ENCODE measurements at regions not wholly inside any gene's neighbourhood (a gene's known extent, or its start where the extent isn't known, plus 50 kb on each side); places are given as distances from the start of the nearest gene placed in this dataset.
A peak's percentile ranks its signal among the peaks of the same experiment; 100 is the strongest.

- no peaks in the 10 kb centered on the region for H3K79me2 ChIP-seq (ENCODE audit: control insufficient read depth, insufficient read depth, low read length)
- H3K27ac ChIP-seq (ENCODE audit: control insufficient read depth, insufficient read depth, low read length), result no peak overlapping the region
- H4K20me1 ChIP-seq (ENCODE audit: control insufficient read depth, extremely low read depth, insufficient read depth, low read length), result no peaks in the 10 kb centered on the region
- no peaks in the 10 kb centered on the region for H3K27me3 ChIP-seq (ENCODE audit: control insufficient read depth, extremely low read depth, insufficient read depth, low read length)
- DNase-seq (ENCODE audit: low read depth, low spot score) (no peak), FAIRE-seq (no peak)
- TF ChIP-seq EZH2 (IDR thresholded peaks at IDR 0.05; ENCODE audit: low read length), result no peak
- TF ChIP-seq, protein P1, sequence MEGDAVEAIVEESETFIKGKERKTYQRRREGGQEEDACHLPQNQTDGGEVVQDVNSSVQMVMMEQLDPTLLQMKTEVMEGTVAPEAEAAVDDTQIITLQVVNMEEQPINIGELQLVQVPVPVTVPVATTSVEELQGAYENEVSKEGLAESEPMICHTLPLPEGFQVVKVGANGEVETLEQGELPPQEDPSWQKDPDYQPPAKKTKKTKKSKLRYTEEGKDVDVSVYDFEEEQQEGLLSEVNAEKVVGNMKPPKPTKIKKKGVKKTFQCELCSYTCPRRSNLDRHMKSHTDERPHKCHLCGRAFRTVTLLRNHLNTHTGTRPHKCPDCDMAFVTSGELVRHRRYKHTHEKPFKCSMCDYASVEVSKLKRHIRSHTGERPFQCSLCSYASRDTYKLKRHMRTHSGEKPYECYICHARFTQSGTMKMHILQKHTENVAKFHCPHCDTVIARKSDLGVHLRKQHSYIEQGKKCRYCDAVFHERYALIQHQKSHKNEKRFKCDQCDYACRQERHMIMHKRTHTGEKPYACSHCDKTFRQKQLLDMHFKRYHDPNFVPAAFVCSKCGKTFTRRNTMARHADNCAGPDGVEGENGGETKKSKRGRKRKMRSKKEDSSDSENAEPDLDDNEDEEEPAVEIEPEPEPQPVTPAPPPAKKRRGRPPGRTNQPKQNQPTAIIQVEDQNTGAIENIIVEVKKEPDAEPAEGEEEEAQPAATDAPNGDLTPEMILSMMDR (optimal IDR thresholded peaks at IDR 0.05 in 1 of 3, IDR thresholded peaks at IDR 0.05 in 1 of 3, conservative IDR thresholded peaks at IDR 0.05 in 1 of 3; ENCODE audit: extremely low read depth in 1 of 3, insufficient read depth in 2 of 3, low read length in 3 of 3), result no peak
- peak overlapping the region; percentile 8 for H2AFZ ChIP-seq (ENCODE audit: control insufficient read depth, low read length)
- no peaks in the 10 kb centered on the region for H3K36me3 ChIP-seq (ENCODE audit: control insufficient read depth in 2 of 2, extremely low read depth in 1 of 2, insufficient read depth in 2 of 2, low read length in 2 of 2)
- H3K4me1 ChIP-seq (ENCODE audit: control insufficient read depth, extremely low read depth, insufficient read depth, low read length), result no peaks in the 10 kb centered on the region
- H3K9me3 ChIP-seq (ENCODE audit: control insufficient read depth, low read depth, low read length), result no peaks in the 10 kb centered on the region
- dilution Hi-C loops (cut with MboI; ENCODE audit: extremely low pct_ligation_motif_present, low sequenced_read_pairs), result no loop called here
- H3K9me1 ChIP-seq (ENCODE audit: control insufficient read depth, extremely low read depth, insufficient read depth, low read length), result no peaks in the 10 kb centered on the region
- H3K4me3 ChIP-seq (ENCODE audit: control insufficient read depth in 2 of 3, extremely low read depth in 1 of 3, insufficient read depth in 2 of 3, low read depth in 1 of 3, low read length in 3 of 3), result no peak overlapping the region
- no peak overlapping the region for H3K9ac ChIP-seq (ENCODE audit: control insufficient read depth, extremely low read depth, insufficient read depth, low read length)
- H3K4me2 ChIP-seq (ENCODE audit: control insufficient read depth, extremely low read depth, insufficient read depth, low read depth, low read length), result no peak overlapping the region
Measured at GRCh38 chr10:3955955-3956617, 171.1 kb upstream of the KLF6 start.

DNA sequence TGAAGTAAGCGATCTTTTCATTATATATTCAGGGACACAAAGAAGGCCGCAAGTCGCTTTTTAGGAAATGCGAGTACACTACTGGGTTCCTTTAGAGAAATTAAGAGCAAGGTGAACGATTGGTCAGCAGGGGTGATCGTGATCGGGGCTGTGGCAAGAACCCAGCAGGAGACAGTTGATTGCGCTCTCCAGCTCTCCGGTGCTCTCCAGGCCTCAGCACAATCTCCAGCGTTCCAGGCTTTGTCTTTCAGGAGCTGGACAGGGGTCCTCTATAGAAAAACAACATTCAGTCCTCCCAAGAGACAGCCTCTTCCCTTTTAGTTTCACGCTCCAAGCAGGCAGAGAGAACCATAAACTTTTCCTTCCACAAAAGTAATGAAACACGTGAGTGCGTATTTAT is 170.5 kb upstream of the KLF6 start:
- no peak for FAIRE-seq
- H3K4me1 ChIP-seq (ENCODE audit: control insufficient read depth, extremely low read depth, insufficient read depth, low read length), result no peaks in the 10 kb centered on the region

More for the DNA sequence above, 170.5 kb upstream of the KLF6 start:
- no peak for TF ChIP-seq EZH2 (IDR thresholded peaks at IDR 0.05; ENCODE audit: low read length)
- TF ChIP-seq, protein P1 (optimal IDR thresholded peaks at IDR 0.05 in 1 of 3, IDR thresholded peaks at IDR 0.05 in 1 of 3, conservative IDR thresholded peaks at IDR 0.05 in 1 of 3; ENCODE audit: extremely low read depth in 1 of 3, insufficient read depth in 2 of 3, low read length in 3 of 3), result no peak
- no peak overlapping the region for H2AFZ ChIP-seq (ENCODE audit: control insufficient read depth, low read length)
- no peaks in the 10 kb centered on the region for H3K79me2 ChIP-seq (ENCODE audit: control insufficient read depth, insufficient read depth, low read length)
- H3K9me3 ChIP-seq (ENCODE audit: control insufficient read depth, low read depth, low read length), result no peaks in the 10 kb centered on the region
- no peak overlapping the region for H3K4me3 ChIP-seq (ENCODE audit: control insufficient read depth in 2 of 3, extremely low read depth in 1 of 3, insufficient read depth in 2 of 3, low read depth in 1 of 3, low read length in 3 of 3)
- no peak overlapping the region for H3K27ac ChIP-seq (ENCODE audit: control insufficient read depth, insufficient read depth, low read length)
- H4K20me1 ChIP-seq (ENCODE audit: control insufficient read depth, extremely low read depth, insufficient read depth, low read length), result no peaks in the 10 kb centered on the region
- H3K9ac ChIP-seq (ENCODE audit: control insufficient read depth, extremely low read depth, insufficient read depth, low read length), result no peak overlapping the region
- H3K36me3 ChIP-seq (ENCODE audit: control insufficient read depth in 2 of 2, extremely low read depth in 1 of 2, insufficient read depth in 2 of 2, low read length in 2 of 2), result no peaks in the 10 kb centered on the region
- no peak for DNase-seq (ENCODE audit: low read depth, low spot score)
- dilution Hi-C loops (cut with MboI; ENCODE audit: extremely low pct_ligation_motif_present, low sequenced_read_pairs), result no loop called here
- H3K4me2 ChIP-seq (ENCODE audit: control insufficient read depth, extremely low read depth, insufficient read depth, low read depth, low read length), result no peak overlapping the region
- no peaks in the 10 kb centered on the region for H3K9me1 ChIP-seq (ENCODE audit: control insufficient read depth, extremely low read depth, insufficient read depth, low read length)
- H3K27me3 ChIP-seq (ENCODE audit: control insufficient read depth, extremely low read depth, insufficient read depth, low read length), result no peaks in the 10 kb centered on the region

All from keratinocyte (primary cell).